Heart right ventricle (tissue), 16 donors: ENCODE measurements at regions not wholly inside any gene's neighbourhood (a gene's known extent, or its start where the extent isn't known, plus 50 kb on each side); places are given as distances from the start of the nearest gene placed in this dataset.

Experiments
- ATAC-seq, 8 donors: fragments of 200-7000 bp; cut with Tn5 transposase; one replicate each; pipeline ENCODE4 v1.9.1; 2020; ENCODE audit warnings: mild to moderate bottlenecking in 8 of 8, moderate library complexity in 8 of 8, moderate number of reproducible peaks in 1 of 8
- DNase-seq, 2 donors: peaks; one replicate each; pipeline ENCODE4 v3.0.0-alpha.2; 2020
- H3K27ac ChIP-seq, 10 donors: fragments of 200-600 bp; sonication (generic) in 2 of 10; one replicate each; pipeline versions ENCODE4 v1.5.0 to v1.8.0; 2020 to 2022; ENCODE audit warnings: mild to moderate bottlenecking in 3 of 10
- H3K27me3 ChIP-seq, 7 donors: fragments of 200-600 bp; one replicate each; pipeline ENCODE4 v1.8.0; 2021 to 2022; ENCODE audit warnings: mild to moderate bottlenecking in 2 of 7
- H3K36me3 ChIP-seq, 9 donors: fragments of 200-600 bp; sonication (generic) in 1 of 9; one replicate each; pipeline versions ENCODE4 v1.5.0 to v1.8.0; 2020 to 2022; ENCODE audit warnings: mild to moderate bottlenecking in 2 of 9
- H3K4me1 ChIP-seq, 9 donors: fragments of 200-600 bp; sonication (generic) in 1 of 9; one replicate each; pipeline versions ENCODE4 v1.5.0 to v1.8.0; 2020 to 2022; ENCODE audit warnings: mild to moderate bottlenecking in 4 of 9
- H3K4me3 ChIP-seq, 10 donors: fragments of 200-600 bp; sonication (generic) in 2 of 10; one replicate each; pipeline versions ENCODE4 v1.5.0 to v1.8.0; 2020 to 2022; ENCODE audit warnings: mild to moderate bottlenecking in 7 of 10, moderate library complexity in 2 of 10
- H3K9me3 ChIP-seq, 11 donors: fragments of 200-600 bp in 10 of 11; sonication (generic) in 2 of 11; one replicate each; pipeline versions ENCODE4 v1.5.0 to v1.8.0; 2013 to 2022; ENCODE audit warnings: mild to moderate bottlenecking in 2 of 11, control low read depth in 1 of 11, moderate library complexity in 1 of 11
- WGBS, 2 donors: extraction: QIAGEN DNeasy Blood & Tissue Kit; methylation state at CpG; one replicate each; pipeline ENCODE4 v1.1.7; 2013; ENCODE audit warnings: inconsistent platforms in 1 of 2; 5-methylcytosine and 5-hydroxymethylcytosine counted together
- intact Hi-C, 10 donors: fragments of 100-400 bp; cut with DNase I; formaldehyde crosslinking; loops; one replicate each; pipeline versions ENCODE4 v1.11.1 to v1.14.2; 2022
- TF ChIP-seq, protein P1 (sequence below), 9 donors: fragments of 200-600 bp; sonication (generic) in 2 of 9; IDR thresholded peaks; one replicate each; pipeline versions ENCODE4 v1.5.0 to v1.8.0; 2021 to 2022; ENCODE audit warnings: antibody characterized with exemption in 9 of 9, mild to moderate bottlenecking in 5 of 9, moderate library complexity in 1 of 9
- donor health status: Arrhythmogenic right ventricular cardiomyopathy.
- donor health status: ischemic (EF 13 %, LVEDD 7.1; RV severe dilation, severe dysfunction).
- donor health status: healthy with polysubstance abuse.
- donor health status: DM: no; HTN: yes; CAD: no.
- donor health status: DM: no; HTN: no; CAD: no.
- donor health status: ischemic (EF 25% LVEDD 6.9; RV normal size, moderate dysfunction).
- donor health status: ischemic (EF 25% LVEDD 5.7; RV mildly dilated, moderate dysfunction).
- donor health status: healthy.
- donor health status: DM: yes; HTN: yes; CAD: no.
- donor health status: Ischemic cardiomyopathy.
- donor health status: ischemic (EF 35%, LVEDD 5.7; RV mildly dilated, moderate dysfunction).
- donor health status: nonischemic (EF 11% LVEDD 7.7; RV severe dilation, severe dysfunction).
- donor health status: DM: yes; HTN: yes; CAD: no.
- donor health status: PGD.
- donor health status: ischemic (EF 29% LVEDD 5.4; RV normal size, mild dysfunction).
- donor health status: nonischemic (EF 23%, LVEDD 6.1; RV moderate dilation, normal function).

DNA sequence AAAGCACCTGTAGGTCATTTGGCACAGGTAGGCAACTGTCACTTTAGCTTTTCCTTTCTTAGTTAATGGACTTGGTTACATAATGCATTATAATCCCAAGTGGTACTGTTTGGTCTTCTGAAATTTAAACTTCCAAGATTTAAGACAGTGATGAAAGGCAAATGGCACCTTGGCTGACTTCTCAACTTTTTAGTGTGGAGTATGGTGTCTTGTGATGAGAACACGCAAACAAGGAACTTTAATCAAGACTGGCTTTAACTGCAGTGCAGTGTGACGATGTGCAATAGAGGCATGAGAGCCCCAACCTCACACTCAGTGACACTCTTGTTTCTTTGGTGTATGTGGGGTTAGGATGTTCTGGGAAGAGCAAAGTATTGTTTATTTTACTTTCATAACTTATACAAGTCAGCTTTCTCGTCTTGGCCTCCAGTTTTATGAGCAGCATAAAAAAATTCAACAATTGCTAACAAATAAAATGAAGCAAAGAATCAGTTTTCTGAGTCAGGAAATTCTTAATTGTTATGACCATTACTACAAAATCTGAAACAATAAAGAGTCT is 171.9 kb downstream of the MAD2L1 start:
- intact Hi-C loops = no loop called here
- TF ChIP-seq, protein P1, sequence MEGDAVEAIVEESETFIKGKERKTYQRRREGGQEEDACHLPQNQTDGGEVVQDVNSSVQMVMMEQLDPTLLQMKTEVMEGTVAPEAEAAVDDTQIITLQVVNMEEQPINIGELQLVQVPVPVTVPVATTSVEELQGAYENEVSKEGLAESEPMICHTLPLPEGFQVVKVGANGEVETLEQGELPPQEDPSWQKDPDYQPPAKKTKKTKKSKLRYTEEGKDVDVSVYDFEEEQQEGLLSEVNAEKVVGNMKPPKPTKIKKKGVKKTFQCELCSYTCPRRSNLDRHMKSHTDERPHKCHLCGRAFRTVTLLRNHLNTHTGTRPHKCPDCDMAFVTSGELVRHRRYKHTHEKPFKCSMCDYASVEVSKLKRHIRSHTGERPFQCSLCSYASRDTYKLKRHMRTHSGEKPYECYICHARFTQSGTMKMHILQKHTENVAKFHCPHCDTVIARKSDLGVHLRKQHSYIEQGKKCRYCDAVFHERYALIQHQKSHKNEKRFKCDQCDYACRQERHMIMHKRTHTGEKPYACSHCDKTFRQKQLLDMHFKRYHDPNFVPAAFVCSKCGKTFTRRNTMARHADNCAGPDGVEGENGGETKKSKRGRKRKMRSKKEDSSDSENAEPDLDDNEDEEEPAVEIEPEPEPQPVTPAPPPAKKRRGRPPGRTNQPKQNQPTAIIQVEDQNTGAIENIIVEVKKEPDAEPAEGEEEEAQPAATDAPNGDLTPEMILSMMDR (IDR thresholded peaks at IDR 0.05) = no peak
- Histone ChIP-seq H3K27ac (no peak overlapping the region), H3K4me1 (no peaks in the 10 kb centered on the region), H3K9me3 (no peaks in the 10 kb centered on the region), H3K36me3 (no peaks in the 10 kb centered on the region), H3K27me3 (no peaks in the 10 kb centered on the region), H3K4me3 (no peak overlapping the region)
- DNase-seq = no peak
- no peak for ATAC-seq
- 78 to 82% methylated on average over 3 of the region's 3 CpGs for WGBS, 2 donors

DNA sequence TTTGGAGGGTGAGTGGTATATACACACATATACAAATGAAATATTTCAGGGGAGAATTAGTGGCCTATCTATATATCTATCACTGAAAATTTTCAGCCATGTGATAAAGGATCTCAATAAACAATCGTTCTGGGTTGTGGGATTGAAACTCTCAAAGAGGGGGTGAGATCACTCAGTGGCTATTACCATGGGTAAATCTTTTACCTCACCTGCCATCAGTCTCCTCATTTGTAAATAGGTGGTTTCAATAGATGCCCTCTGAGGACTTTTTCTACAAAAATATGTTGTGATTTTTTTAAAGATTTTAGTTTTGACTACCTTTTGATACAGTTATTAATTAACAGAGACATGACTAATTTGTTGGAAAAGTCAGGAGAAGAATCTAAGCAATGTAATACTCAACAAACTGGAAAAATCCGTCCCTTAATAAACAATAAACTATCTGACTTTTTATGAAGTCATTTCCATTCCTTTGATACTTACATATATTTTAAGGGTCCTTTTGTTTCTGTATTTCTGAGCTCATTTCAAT is 192.8 kb downstream of the MAD2L1 start:
- TF ChIP-seq, protein P1 (IDR thresholded peaks at IDR 0.05) = no peak
- Histone ChIP-seq H3K27ac (no peak overlapping the region), H3K9me3 (peaks cover 0 to 3% (median 0%) of the 10 kb centered on the region in 11 donors), H3K27me3 (no peaks in the 10 kb centered on the region), H3K36me3 (no peaks in the 10 kb centered on the region), H3K4me3 (no peak overlapping the region), H3K4me1 (no peaks in the 10 kb centered on the region)
- intact Hi-C loops = no loop called here
- no peak for ATAC-seq
- 69 to 83% methylated on average over 2 of the region's 2 CpGs for WGBS, 2 donors
- no peak for DNase-seq

DNA sequence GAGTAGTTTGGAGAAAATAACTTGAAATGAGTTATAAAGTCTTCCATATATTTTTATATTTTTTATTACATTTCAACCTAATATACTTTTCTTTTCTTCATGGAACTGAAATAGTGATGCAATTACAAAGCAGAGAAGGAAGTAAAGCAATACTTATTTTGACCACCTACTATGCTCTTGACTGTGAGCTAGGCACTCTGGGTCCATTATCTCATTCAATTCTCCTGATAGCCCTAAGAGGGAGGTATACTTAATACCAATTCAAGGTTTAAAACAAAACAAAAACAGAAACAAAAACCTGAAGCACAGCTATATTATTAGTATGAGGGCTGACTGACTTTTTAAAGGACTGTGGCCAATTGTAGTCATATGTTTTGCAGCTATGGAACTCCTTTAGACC is 193.5 kb downstream of the MAD2L1 start:
- no peaks in the 10 kb centered on the region for H3K9me3 ChIP-seq
- intact Hi-C loops = no loop called here
- TF ChIP-seq, protein P1 (IDR thresholded peaks at IDR 0.05) = no peak
- H3K27ac ChIP-seq = no peak overlapping the region
- DNase-seq = no peak
- no peaks in the 10 kb centered on the region for H3K36me3 ChIP-seq
- no peaks in the 10 kb centered on the region for H3K4me1 ChIP-seq
- no peaks in the 10 kb centered on the region for H3K27me3 ChIP-seq
- no peak overlapping the region for H3K4me3 ChIP-seq
- ATAC-seq = no peak

DNA sequence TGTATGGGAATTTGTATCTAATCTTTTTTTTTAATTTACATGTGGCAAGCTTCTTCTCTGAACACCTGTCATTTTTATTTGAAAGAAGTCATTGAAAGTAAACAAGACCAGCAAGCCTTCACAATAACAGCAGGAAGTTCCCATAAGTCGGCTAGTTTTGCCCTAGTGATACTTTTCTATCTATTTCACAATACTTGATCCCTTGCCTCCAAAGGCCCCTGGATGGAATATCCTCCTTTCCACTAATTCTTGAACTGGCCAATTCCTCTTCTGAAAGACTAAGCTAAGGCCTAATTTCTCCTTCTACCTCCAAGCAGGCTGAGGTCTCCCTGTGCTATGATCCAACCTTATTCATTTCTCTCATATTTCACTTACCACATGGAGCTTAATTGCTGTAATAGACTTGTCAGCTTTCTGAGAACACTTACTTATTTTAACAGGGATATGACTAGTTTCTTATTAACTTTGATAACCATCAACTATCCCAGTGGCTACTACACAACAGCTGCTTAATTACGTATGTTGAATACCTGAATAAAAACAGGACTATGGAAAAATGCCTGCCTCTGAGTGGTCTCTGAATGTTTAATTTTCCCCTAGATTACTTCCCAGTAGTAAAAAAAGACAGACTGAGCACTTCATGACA is 194.2 kb downstream of the MAD2L1 start:
- no peak for ATAC-seq
- no peaks in the 10 kb centered on the region for H3K9me3 ChIP-seq
- WGBS, 2 donors = 68 to 75% methylated on average over 2 of the region's 2 CpGs

More for the DNA sequence above, 194.2 kb downstream of the MAD2L1 start:
- Histone ChIP-seq H3K27me3 (no peaks in the 10 kb centered on the region), H3K4me3 (no peak overlapping the region), H3K36me3 (no peaks in the 10 kb centered on the region), H3K4me1 (no peaks in the 10 kb centered on the region), H3K27ac (no peak overlapping the region)
- TF ChIP-seq, protein P1 (IDR thresholded peaks at IDR 0.05) = no peak
- intact Hi-C loops = no loop called here
- DNase-seq = no peak
